ENCODE measurements at regions not wholly inside any gene's neighbourhood (a gene's known extent, or its start where the extent isn't known, plus 50 kb on each side); places are given as distances from the start of the nearest gene placed in this dataset.
"Not testable (repeated sequence)": the region's sequence is repeated elsewhere in the genome, so short reads cannot be mapped to it uniquely, and the experiment has no call there.

DNA sequence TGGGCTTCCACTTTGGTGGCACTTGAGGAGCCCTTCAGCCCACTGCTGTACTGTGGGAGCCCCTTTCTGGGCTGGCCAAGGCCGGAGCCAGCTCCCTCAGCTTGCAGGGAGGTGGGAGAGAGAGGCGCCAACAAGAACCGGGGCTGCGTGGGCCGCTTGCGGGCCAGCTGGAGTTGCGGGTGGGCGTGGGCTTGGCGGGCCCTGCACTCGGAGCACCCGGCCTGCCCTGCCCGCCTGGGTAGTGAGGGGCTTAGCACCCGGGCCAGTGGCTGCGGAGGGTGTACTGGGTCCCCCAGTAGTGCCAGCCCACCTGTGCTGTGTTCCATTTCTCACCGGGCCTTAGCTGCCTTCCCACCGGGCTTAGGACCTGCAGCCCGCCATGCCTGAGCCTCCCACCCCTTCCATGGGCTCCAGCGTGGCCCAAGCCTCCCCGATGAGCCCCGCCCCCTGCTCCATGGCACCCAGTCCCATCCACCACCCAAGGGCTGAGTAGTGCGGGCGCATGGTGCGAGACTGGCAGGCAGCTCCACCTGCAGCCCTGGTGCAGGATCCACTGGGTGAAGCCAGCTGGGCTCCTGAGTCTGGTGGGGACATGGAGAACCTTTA is 437.9 kb upstream of the API5 start:
- TF ChIP-seq, protein P1, sequence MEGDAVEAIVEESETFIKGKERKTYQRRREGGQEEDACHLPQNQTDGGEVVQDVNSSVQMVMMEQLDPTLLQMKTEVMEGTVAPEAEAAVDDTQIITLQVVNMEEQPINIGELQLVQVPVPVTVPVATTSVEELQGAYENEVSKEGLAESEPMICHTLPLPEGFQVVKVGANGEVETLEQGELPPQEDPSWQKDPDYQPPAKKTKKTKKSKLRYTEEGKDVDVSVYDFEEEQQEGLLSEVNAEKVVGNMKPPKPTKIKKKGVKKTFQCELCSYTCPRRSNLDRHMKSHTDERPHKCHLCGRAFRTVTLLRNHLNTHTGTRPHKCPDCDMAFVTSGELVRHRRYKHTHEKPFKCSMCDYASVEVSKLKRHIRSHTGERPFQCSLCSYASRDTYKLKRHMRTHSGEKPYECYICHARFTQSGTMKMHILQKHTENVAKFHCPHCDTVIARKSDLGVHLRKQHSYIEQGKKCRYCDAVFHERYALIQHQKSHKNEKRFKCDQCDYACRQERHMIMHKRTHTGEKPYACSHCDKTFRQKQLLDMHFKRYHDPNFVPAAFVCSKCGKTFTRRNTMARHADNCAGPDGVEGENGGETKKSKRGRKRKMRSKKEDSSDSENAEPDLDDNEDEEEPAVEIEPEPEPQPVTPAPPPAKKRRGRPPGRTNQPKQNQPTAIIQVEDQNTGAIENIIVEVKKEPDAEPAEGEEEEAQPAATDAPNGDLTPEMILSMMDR (IDR thresholded peaks at IDR 0.05) = not testable (repeated sequence)
- not testable (repeated sequence) for TF ChIP-seq EP300 (IDR thresholded peaks at IDR 0.05)
